Hematopoietic multipotent progenitor cell treated with erythropoietin and hydrocortisone succinate and interleukin-3 and kit ligand, for 8 days (in vitro differentiated cells): ENCODE measurements at regions not wholly inside any gene's neighbourhood (a gene's known extent, or its start where the extent isn't known, plus 50 kb on each side); places are given as distances from the start of the nearest gene placed in this dataset.
A peak's percentile ranks its signal among the peaks of the same experiment; 100 is the strongest.
"Not testable (repeated sequence)": the region's sequence is repeated elsewhere in the genome, so short reads cannot be mapped to it uniquely, and the experiment has no call there.

Experiments used
- DNase-seq: peaks from one replicate; pipeline ENCODE4 v3.0.0-alpha.2; 2015

GRCh38 chr10:81136261-81136660, 598.6 kb downstream of the SH2D4B start:
- no peak for DNase-seq

- no peak for DNase-seq
Measured at GRCh38 chr10:81145975-81146374, 608.3 kb downstream of the SH2D4B start.

- no peak for DNase-seq
Measured at GRCh38 chr10:81146436-81146835, 608.7 kb downstream of the SH2D4B start.

- no peak for DNase-seq
Measured at GRCh38 chr10:81152656-81153055, 615.0 kb downstream of the SH2D4B start.

GRCh38 chr10:81157681-81158080, 620.0 kb downstream of the SH2D4B start:
- DNase-seq: no peak

- DNase-seq: no peak
Measured at GRCh38 chr10:81177651-81178244, 640.0 kb downstream of the SH2D4B start.

GRCh38 chr10:81179324-81179723, 641.6 kb downstream of the SH2D4B start:
- no peak for DNase-seq

- DNase-seq: peak; percentile 27
Measured at GRCh38 chr10:81179805-81180452, 642.2 kb downstream of the SH2D4B start.

- DNase-seq: no peak
Measured at GRCh38 chr10:81182296-81182695, 644.6 kb downstream of the SH2D4B start.

GRCh38 chr10:81192221-81192788, 654.6 kb downstream of the SH2D4B start:
- no peak for DNase-seq

- no peak for DNase-seq
Measured at GRCh38 chr10:81200801-81201200, 663.1 kb downstream of the SH2D4B start.

GRCh38 chr10:81207359-81207758, 667.6 kb upstream of the NRG3 start:
- not testable (repeated sequence) for DNase-seq

- DNase-seq: no peak
Measured at GRCh38 chr10:81213370-81213769, 661.6 kb upstream of the NRG3 start.

GRCh38 chr10:81215498-81215897, 659.5 kb upstream of the NRG3 start:
- DNase-seq: no peak

- DNase-seq: no peak
Measured at GRCh38 chr10:81216949-81217348, 658.0 kb upstream of the NRG3 start.

GRCh38 chr10:81218307-81218706, 656.7 kb upstream of the NRG3 start:
- no peak for DNase-seq

- DNase-seq: no peak
Measured at GRCh38 chr10:81219758-81220157, 655.2 kb upstream of the NRG3 start.

GRCh38 chr10:81248886-81249285, 626.1 kb upstream of the NRG3 start:
- no peak for DNase-seq

- no peak for DNase-seq
Measured at GRCh38 chr10:81251457-81252115, 623.4 kb upstream of the NRG3 start.

GRCh38 chr10:81264991-81265390, 610.0 kb upstream of the NRG3 start:
- not testable (repeated sequence) for DNase-seq

- DNase-seq: no peak
Measured at GRCh38 chr10:81270051-81270450, 604.9 kb upstream of the NRG3 start.

GRCh38 chr10:81280497-81281479, 594.2 kb upstream of the NRG3 start:
- DNase-seq: no peak

GRCh38 chr10:81288544-81288943, 586.5 kb upstream of the NRG3 start:
- DNase-seq: no peak
